GM19023 (cell line): ENCODE measurements at regions not wholly inside any gene's neighbourhood (a gene's known extent, or its start where the extent isn't known, plus 50 kb on each side); places are given as distances from the start of the nearest gene placed in this dataset.

ENCODE experiments used
- ATAC-seq: cut with Tn5 transposase; IDR thresholded peaks from one replicate; pipeline ENCODE4 v1.9.1; 2021; ENCODE audit warnings: mild to moderate bottlenecking, moderate library complexity; ENCODE audit not compliant: unreplicated experiment

- ATAC-seq: no peak
Observed at GRCh38 chr1:112262316-112262715, 133.7 kb upstream of the CTTNBP2NL start.

GRCh38 chr1:112263042-112263441 lies 133.0 kb upstream of the CTTNBP2NL start:
- ATAC-seq: no peak

- ATAC-seq: no peak
Observed at GRCh38 chr1:112263453-112263852, 132.6 kb upstream of the CTTNBP2NL start.

GRCh38 chr1:112264010-112264409 lies 132.0 kb upstream of the CTTNBP2NL start:
- no peak for ATAC-seq

GRCh38 chr1:112264553-112264952 lies 131.5 kb upstream of the CTTNBP2NL start:
- ATAC-seq: no peak

- ATAC-seq: no peak
Observed at GRCh38 chr1:112265931-112266330, 130.1 kb upstream of the CTTNBP2NL start.

GRCh38 chr1:112267206-112267605 lies 128.8 kb upstream of the CTTNBP2NL start:
- ATAC-seq: no peak

GRCh38 chr1:112267929-112268328 lies 128.1 kb upstream of the CTTNBP2NL start:
- no peak for ATAC-seq

- no peak for ATAC-seq
Observed at GRCh38 chr1:112268408-112268807, 127.6 kb upstream of the CTTNBP2NL start.

GRCh38 chr1:112271270-112271669 lies 124.7 kb upstream of the CTTNBP2NL start:
- no peak for ATAC-seq

GRCh38 chr1:112272101-112272772 lies 123.8 kb upstream of the CTTNBP2NL start:
- no peak for ATAC-seq

GRCh38 chr1:112284796-112285195 lies 111.2 kb upstream of the CTTNBP2NL start:
- no peak for ATAC-seq

- no peak for ATAC-seq
Observed at GRCh38 chr1:112285316-112285715, 110.7 kb upstream of the CTTNBP2NL start.

GRCh38 chr1:112285746-112286145 lies 110.3 kb upstream of the CTTNBP2NL start:
- no peak for ATAC-seq

GRCh38 chr1:112296908-112297307 lies 99.1 kb upstream of the CTTNBP2NL start:
- no peak for ATAC-seq

- ATAC-seq: no peak
Observed at GRCh38 chr1:112297536-112297935, 98.5 kb upstream of the CTTNBP2NL start.

- ATAC-seq: no peak
Observed at GRCh38 chr1:112298558-112298957, 97.5 kb upstream of the CTTNBP2NL start.

- ATAC-seq: no peak
Observed at GRCh38 chr1:112304126-112304525, 91.9 kb upstream of the CTTNBP2NL start.

GRCh38 chr1:112304612-112305011 lies 91.4 kb upstream of the CTTNBP2NL start:
- no peak for ATAC-seq

- ATAC-seq: no peak
Observed at GRCh38 chr1:112307930-112308591, 88.0 kb upstream of the CTTNBP2NL start.

- ATAC-seq: no peak
Observed at GRCh38 chr1:112308716-112309115, 87.3 kb upstream of the CTTNBP2NL start.

GRCh38 chr1:112309499-112309898 lies 86.5 kb upstream of the CTTNBP2NL start:
- ATAC-seq: no peak

- no peak for ATAC-seq
Observed at GRCh38 chr1:112312315-112312714, 83.7 kb upstream of the CTTNBP2NL start.
